HCT116 (cell line): ENCODE measurements at regions not wholly inside any gene's neighbourhood (a gene's known extent, or its start where the extent isn't known, plus 50 kb on each side); places are given as distances from the start of the nearest gene placed in this dataset.

ENCODE experiments used
- ATAC-seq: fragments of 200-7000 bp; cut with Tn5 transposase; 2 replicates; pipeline ENCODE4 v1.9.1; 2020; ENCODE audit warnings: mild to moderate bottlenecking, moderate library complexity
- BruUV-seq: library from RNA; stranded (reverse); fragments of 400-500 nt; replicated peaks from 2 replicates; lab custom pipeline; 2021; lab: Mats Ljungman, UMichigan
- CTCF ChIA-PET: fragments of 300-600 bp; sonication (Branson Sonifier 250); formaldehyde crosslinking; loops from one replicate; lab custom pipeline; 2021; ENCODE audit warnings: antibody characterized with exemption; lab: Charles Lee
- POLR2A ChIA-PET: fragments of 300-600, 350-600 bp; sonication (Branson Sonifier 250); formaldehyde crosslinking; loops from one replicate; lab custom pipeline; 2021; ENCODE audit warnings: antibody characterized with exemption; lab: Charles Lee
- RAD21 ChIA-PET, 2 experiments: fragments of 300-600 bp; sonication (Branson Sonifier 250); formaldehyde crosslinking; loops; one replicate each; lab custom pipeline; 2023; ENCODE audit warnings: low total read pairs in 2 of 2; ENCODE audit not compliant: uncharacterized antibody in 2 of 2, unreplicated experiment in 2 of 2, low non-redundant PET in 1 of 2; lab: Charles Lee
- DNase-seq: peaks from one replicate; pipeline ENCODE4 v3.0.0-alpha.2; 2010; ENCODE audit warnings: low read depth, low spot score
- H2AFZ ChIP-seq: fragments of 200-600 bp; shearing (Covaris generic), sonication (generic); 2 replicates; pipeline ENCODE4 v1.6.1; 2017; ENCODE audit warnings: low read depth, mixed run types, mixed read lengths, antibody characterized with exemption, low read length; ENCODE audit not compliant: poor library complexity, severe bottlenecking
- H3K27ac ChIP-seq: 2 replicates; pipeline ENCODE4 v1.5.1; 2012; ENCODE audit warnings: low read depth, low read length
- H3K27me3 ChIP-seq: fragments of 200-600 bp; sonication (generic); 2 replicates; pipeline ENCODE4 v1.6.1; 2016; ENCODE audit warnings: mixed run types, low read length, mixed read lengths; ENCODE audit not compliant: insufficient read depth
- H3K36me3 ChIP-seq, 2 experiments: fragments of 200-500 bp in 1 of 2; fragments of 200-600 bp in 1 of 2; sonication (Bioruptor generic) in 1 of 2; sonication (generic) in 1 of 2; 2 replicates each; pipeline versions ENCODE4 v1.5.1 to v1.6.1; 2014 to 2016; ENCODE audit warnings: low read length in 2 of 2, inconsistent platforms in 1 of 2, mixed read lengths in 1 of 2, mixed run types in 1 of 2; ENCODE audit not compliant: insufficient read depth in 2 of 2, control insufficient read depth in 1 of 2
- H3K4me1 ChIP-seq, 2 experiments: fragments of 200-600 bp in 1 of 2; sonication (generic) in 1 of 2; 2 replicates each; pipeline versions ENCODE4 v1.5.1 to v1.6.1; 2012 to 2017; ENCODE audit warnings: low read length in 2 of 2, inconsistent platforms in 1 of 2, mild to moderate bottlenecking in 1 of 2, mixed read lengths in 1 of 2, mixed run types in 1 of 2, moderate library complexity in 1 of 2; ENCODE audit not compliant: insufficient read depth in 2 of 2, control insufficient read depth in 1 of 2
- H3K4me2 ChIP-seq: fragments of 200-600 bp; sonication (generic); 2 replicates; pipeline ENCODE4 v1.6.1; 2017; ENCODE audit warnings: mixed run types, low read length, mixed read lengths
- H3K4me3 ChIP-seq, 2 experiments: fragments of 200-600 bp in 1 of 2; sonication (generic) in 1 of 2; replicated peaks in 1 of 2; 2 replicates each; pipeline ENCODE4 v1.5.1; 2011 to 2016; ENCODE audit warnings: low read length in 2 of 2, control low read depth in 1 of 2, low read depth in 1 of 2, mild to moderate bottlenecking in 1 of 2, mixed read lengths in 1 of 2, mixed run types in 1 of 2
- H3K79me2 ChIP-seq: fragments of 200-600 bp; sonication (generic); 2 replicates; pipeline ENCODE4 v1.6.1; 2017; ENCODE audit warnings: mild to moderate bottlenecking, mixed run types, low read length, moderate library complexity, mixed read lengths; ENCODE audit not compliant: insufficient read depth
- H3K9ac ChIP-seq: fragments of 200-600 bp; sonication (generic); 2 replicates; pipeline ENCODE4 v1.6.1; 2016; ENCODE audit warnings: low read length, mixed read lengths
- H3K9me2 ChIP-seq: fragments of 200-600 bp; sonication (generic), shearing (Covaris generic); 2 replicates; pipeline ENCODE4 v1.6.1; 2017; ENCODE audit warnings: mixed run types, mild to moderate bottlenecking, moderate library complexity; ENCODE audit not compliant: insufficient read depth
- H3K9me3 ChIP-seq, 2 experiments: fragments of 200-500 bp in 1 of 2; fragments of 200-600 bp in 1 of 2; sonication (Bioruptor generic) in 1 of 2; sonication (generic) in 1 of 2; 2 replicates each; pipeline ENCODE4 v1.6.1; 2014 to 2017; ENCODE audit warnings: low read length in 2 of 2, mixed read lengths in 2 of 2, inconsistent platforms in 1 of 2, low read depth in 1 of 2, mild to moderate bottlenecking in 1 of 2, mixed run types in 1 of 2, moderate library complexity in 1 of 2; ENCODE audit not compliant: control insufficient read depth in 1 of 2, insufficient read depth in 1 of 2
- H4K20me1 ChIP-seq: fragments of 200-600 bp; sonication (generic), shearing (Covaris generic); 2 replicates; pipeline ENCODE4 v1.6.1; 2017; ENCODE audit warnings: mixed run types, mild to moderate bottlenecking, moderate library complexity; ENCODE audit not compliant: insufficient read depth
- CBX3 ChIP-seq: IDR thresholded peaks from 2 replicates; pipeline ENCODE4 v1.6.1; 2012; ENCODE audit warnings: low read depth
- CEBPB ChIP-seq: IDR thresholded peaks from 2 replicates; pipeline ENCODE4 v1.6.1; 2012; ENCODE audit warnings: low read depth
- CTCF ChIP-seq, 3 experiments: fragments of 200-600 bp in 1 of 3; sonication (generic) in 1 of 3; IDR thresholded peaks in 2 of 3; conservative IDR thresholded peaks in 1 of 3; 2 replicates each; pipeline ENCODE4 v1.5.1; 2012 to 2017; ENCODE audit warnings: low read depth in 2 of 3, low read length in 2 of 3, antibody characterized with exemption in 1 of 3, borderline replicate concordance in 1 of 3, control low read depth in 1 of 3, mild to moderate bottlenecking in 1 of 3, mixed read lengths in 1 of 3, mixed run types in 1 of 3, moderate library complexity in 1 of 3; ENCODE audit not compliant: insufficient read depth in 1 of 3
- EGR1 ChIP-seq: IDR thresholded peaks from 2 replicates; pipeline ENCODE4 v1.6.1; 2012; ENCODE audit warnings: low read depth
- EZH2 ChIP-seq: fragments of 200-600 bp; sonication (generic); IDR thresholded peaks from 2 replicates; pipeline ENCODE4 v1.6.1; 2017; ENCODE audit warnings: antibody characterized with exemption, mixed run types
- FOSL1 ChIP-seq: IDR thresholded peaks from 2 replicates; pipeline ENCODE4 v1.6.1; 2012; ENCODE audit warnings: low read depth
- JUND ChIP-seq: IDR thresholded peaks from 2 replicates; pipeline ENCODE4 v1.6.1; 2012
- MAX ChIP-seq: IDR thresholded peaks from 2 replicates; pipeline ENCODE4 v1.6.1; 2012
- POLR2A ChIP-seq: IDR thresholded peaks from 2 replicates; pipeline ENCODE4 v1.7.0; 2011; ENCODE audit warnings: borderline replicate concordance; ENCODE audit not compliant: insufficient read depth, insufficient read length; ENCODE audit errors: extremely low read depth
- POLR2AphosphoS5 ChIP-seq: IDR thresholded peaks from 2 replicates; pipeline ENCODE4 v1.6.1; 2011; ENCODE audit warnings: mild to moderate bottlenecking, low read depth, low read length, moderate library complexity
- RAD21 ChIP-seq: IDR thresholded peaks from 2 replicates; pipeline ENCODE4 v1.6.1; 2012; ENCODE audit warnings: low read depth, mild to moderate bottlenecking
- REST ChIP-seq: IDR thresholded peaks from 2 replicates; pipeline ENCODE4 v1.6.1; 2012; ENCODE audit warnings: low read depth
- SIN3A ChIP-seq: IDR thresholded peaks from 2 replicates; pipeline ENCODE4 v1.6.1; 2012; ENCODE audit warnings: low read depth
- SP1 ChIP-seq: IDR thresholded peaks from 2 replicates; pipeline ENCODE4 v1.6.1; 2012; ENCODE audit warnings: low read depth
- SRF ChIP-seq: IDR thresholded peaks from 2 replicates; pipeline ENCODE4 v1.6.1; 2012; ENCODE audit warnings: low read depth
- TCF7L2 ChIP-seq: IDR thresholded peaks from 2 replicates; pipeline ENCODE4 v1.7.0; 2011; ENCODE audit warnings: borderline replicate concordance, inconsistent platforms; ENCODE audit not compliant: insufficient read depth, insufficient read length; ENCODE audit errors: extremely low read depth
- YY1 ChIP-seq: IDR thresholded peaks from 2 replicates; pipeline ENCODE4 v1.6.1; 2011; ENCODE audit warnings: low read length, low read depth, moderate library complexity, mild to moderate bottlenecking; ENCODE audit not compliant: insufficient replicate concordance; ENCODE audit errors: extremely low read depth
- ZFX ChIP-seq: fragments of 450-650 bp; IDR thresholded peaks from 2 replicates; pipeline ENCODE4 v1.6.1; 2017
- ZNF274 ChIP-seq: fragments of 200-500 bp; sonication (Bioruptor generic); IDR thresholded peaks from 2 replicates; pipeline ENCODE4 v1.6.1; 2014; ENCODE audit warnings: mild to moderate bottlenecking, low read depth, low read length, inconsistent platforms
- intact Hi-C: fragments of 100-400 bp; cut with micrococcal nuclease; formaldehyde crosslinking; loops from 2 replicates; pipeline ENCODE4 v1.10.0; 2022

- Histone ChIP-seq H4K20me1 (no peaks in the 10 kb centered on the region), H3K9me2 (no peaks in the 10 kb centered on the region), H3K4me1 (no peaks in the 10 kb centered on the region), H3K9ac (no peak overlapping the region), H3K9me3 (no peaks in the 10 kb centered on the region), H3K36me3 (no peaks in the 10 kb centered on the region), H3K27me3 (no peaks in the 10 kb centered on the region), H3K4me2 (no peak overlapping the region), H3K4me3 (no peak overlapping the region), H2AFZ (no peak overlapping the region), H3K79me2 (no peaks in the 10 kb centered on the region), H3K27ac (no peak overlapping the region)
- ChIA-PET POLR2A (no interaction called here), RAD21 (no interaction called here), CTCF (no interaction called here)
- DNase-seq: no peak
- intact Hi-C loops: no loop called here
- BruUV-seq: no TSS peak
- no peak for ATAC-seq
- no peak for TF ChIP-seq POLR2A
These were observed 165.0 kb upstream of the GEMIN8 start for GRCh38 chrX:14194711-14195110.

GRCh38 chrX:14193547-14193946, 163.9 kb upstream of the GEMIN8 start:
- no peak overlapping the region for H3K4me2 ChIP-seq
- no peak overlapping the region for H3K4me3 ChIP-seq
- no peaks in the 10 kb centered on the region for H3K79me2 ChIP-seq
- no peak for DNase-seq
- H3K27me3 ChIP-seq: no peaks in the 10 kb centered on the region
- no peaks in the 10 kb centered on the region for H3K36me3 ChIP-seq
- H3K9me3 ChIP-seq: no peaks in the 10 kb centered on the region
- no peak overlapping the region for H3K9ac ChIP-seq
- ChIA-PET RAD21 (no interaction called here), CTCF (no interaction called here), POLR2A (no interaction called here)
- ATAC-seq: no peak
- no peaks in the 10 kb centered on the region for H3K4me1 ChIP-seq
- no peak for TF ChIP-seq ZNF274
- TF ChIP-seq REST: no peak
- TF ChIP-seq SRF: no peak
- no peak for TF ChIP-seq CEBPB
- TF ChIP-seq POLR2AphosphoS5: no peak
- TF ChIP-seq YY1: no peak
- no peak for TF ChIP-seq TCF7L2
- TF ChIP-seq RAD21: no peak
- TF ChIP-seq POLR2A: no peak
- TF ChIP-seq EZH2: no peak
- no peak for TF ChIP-seq SP1
- TF ChIP-seq ZFX: no peak
- no peak for TF ChIP-seq MAX
- TF ChIP-seq CTCF (IDR thresholded peaks at IDR 0.05 in 2 of 3, conservative IDR thresholded peaks at IDR 0.05 in 1 of 3; ENCODE audit: borderline replicate concordance in 1 of 3, insufficient read depth in 1 of 3, low read depth in 2 of 3, low read length in 2 of 3): no peak
- no peak for TF ChIP-seq JUND
- TF ChIP-seq EGR1: no peak
- TF ChIP-seq FOSL1: no peak
- no peak for TF ChIP-seq SIN3A
- TF ChIP-seq CBX3: no peak
- no TSS peak for BruUV-seq
- H2AFZ ChIP-seq: no peak overlapping the region
- no peaks in the 10 kb centered on the region for H4K20me1 ChIP-seq
- intact Hi-C loops: no loop called here
- no peak overlapping the region for H3K27ac ChIP-seq
- no peaks in the 10 kb centered on the region for H3K9me2 ChIP-seq
